H1 (cell line): ENCODE measurements at regions not wholly inside any gene's neighbourhood (a gene's known extent, or its start where the extent isn't known, plus 50 kb on each side); places are given as distances from the start of the nearest gene placed in this dataset.

Experiments used
- BCL11A ChIP-seq, 2 experiments: IDR thresholded peaks; one replicate each; pipeline ENCODE4 v1.6.1; 2011; ENCODE audit warnings: low read depth in 2 of 2, low read length in 2 of 2, mild to moderate bottlenecking in 2 of 2
- BRCA1 ChIP-seq: IDR thresholded peaks from 2 replicates; pipeline ENCODE4 v1.6.1; 2012; ENCODE audit warnings: low read depth, low read length, improper control_type of control experiment
- CHD7 ChIP-seq: fragments of 300-600 bp; sonication (generic); IDR thresholded peaks from 2 replicates; pipeline ENCODE4 v1.7.1; 2012; ENCODE audit warnings: low read length, moderate library complexity, mild to moderate bottlenecking, inconsistent platforms; ENCODE audit not compliant: insufficient replicate concordance
- EP300 ChIP-seq, 2 experiments: IDR thresholded peaks; 1 replicate in 1 of 2; 2 replicates in 1 of 2; pipeline ENCODE4 v1.6.1; 2011 to 2012; ENCODE audit warnings: low read depth in 2 of 2, low read length in 2 of 2, mild to moderate bottlenecking in 2 of 2, borderline replicate concordance in 1 of 2, inconsistent platforms in 1 of 2, moderate library complexity in 1 of 2
- HDAC2 ChIP-seq, 2 experiments: fragments of 300-600 bp in 1 of 2; sonication (generic) in 1 of 2; IDR thresholded peaks; 2 replicates each; pipeline ENCODE4 v1.6.1; 2011 to 2012; ENCODE audit warnings: low read depth in 2 of 2, low read length in 2 of 2, mild to moderate bottlenecking in 2 of 2, moderate library complexity in 2 of 2, borderline replicate concordance in 1 of 2, inconsistent platforms in 1 of 2
- HDAC6 ChIP-seq: IDR thresholded peaks from one replicate; pipeline ENCODE4 v1.7.1; 2012; ENCODE audit warnings: low read depth, mild to moderate bottlenecking, inconsistent platforms, low read length, moderate library complexity
- KDM1A ChIP-seq: fragments of 200-600, 300-600 bp; sonication (generic); IDR thresholded peaks from 2 replicates; pipeline ENCODE4 v1.7.1; 2016; ENCODE audit warnings: mild to moderate bottlenecking, low read length, borderline replicate concordance
- NANOG ChIP-seq: IDR thresholded peaks from 2 replicates; pipeline ENCODE4 v1.6.1; 2011; ENCODE audit warnings: low read length, low read depth, mild to moderate bottlenecking, inconsistent platforms; ENCODE audit not compliant: insufficient read depth, poor library complexity, severe bottlenecking
- NRF1 ChIP-seq: IDR thresholded peaks from 2 replicates; pipeline ENCODE4 v1.6.1; 2011; ENCODE audit warnings: mild to moderate bottlenecking, low read depth, low read length, improper control_type of control experiment
- POLR2A ChIP-seq, 2 experiments: IDR thresholded peaks; 1 replicate in 1 of 2; 2 replicates in 1 of 2; pipeline ENCODE4 v1.6.1; 2011; ENCODE audit warnings: low read depth in 2 of 2, low read length in 2 of 2, mild to moderate bottlenecking in 2 of 2; ENCODE audit errors: control extremely low read depth in 1 of 2
- RFX5 ChIP-seq: IDR thresholded peaks from 2 replicates; pipeline ENCODE4 v1.6.1; 2011; ENCODE audit warnings: low read depth, low read length, improper control_type of control experiment, borderline replicate concordance
- SIRT6 ChIP-seq: IDR thresholded peaks from one replicate; pipeline ENCODE4 v1.7.1; 2012; ENCODE audit warnings: low read length, inconsistent platforms
- YY1 ChIP-seq: IDR thresholded peaks from 2 replicates; pipeline ENCODE4 v1.6.1; 2011; ENCODE audit warnings: low read depth, mild to moderate bottlenecking, low read length

- TF ChIP-seq CHD7 (no peak), BCL11A (IDR thresholded peaks at IDR 0.05; ENCODE audit: low read depth in 2 of 2, low read length in 2 of 2) (no peak), KDM1A (no peak), NANOG (no peak), NRF1 (no peak), YY1 (no peak), HDAC2 (IDR thresholded peaks at IDR 0.05; ENCODE audit: borderline replicate concordance in 1 of 2, low read depth in 2 of 2, low read length in 2 of 2) (no peak), SIRT6 (no peak), POLR2A (IDR thresholded peaks at IDR 0.05; ENCODE audit: control extremely low read depth in 1 of 2, low read depth in 2 of 2, low read length in 2 of 2) (no peak), EP300 (IDR thresholded peaks at IDR 0.05; ENCODE audit: borderline replicate concordance in 1 of 2, low read depth in 2 of 2, low read length in 2 of 2) (no peak), HDAC6 (no peak), RFX5 (no peak), BRCA1 (no peak)
Measured at GRCh38 chr1:82819234-82819633, 1018.5 kb downstream of the ADGRL2 start (continued).
